HL-60 (cell line): ENCODE measurements at regions not wholly inside any gene's neighbourhood (a gene's known extent, or its start where the extent isn't known, plus 50 kb on each side); places are given as distances from the start of the nearest gene placed in this dataset.

Experiments used
- CTCF ChIP-seq: IDR thresholded peaks from one replicate; pipeline ENCODE4 v1.5.1; 2011; ENCODE audit warnings: low read length, control low read depth, inconsistent platforms; ENCODE audit not compliant: insufficient read depth
- GABPA ChIP-seq: IDR thresholded peaks from 2 replicates; pipeline ENCODE4 v1.6.1; 2012; ENCODE audit warnings: low read depth
- POLR2AphosphoS5 ChIP-seq: IDR thresholded peaks from 2 replicates; pipeline ENCODE4 v1.6.1; 2012; ENCODE audit warnings: low read depth
- REST ChIP-seq: IDR thresholded peaks from 2 replicates; pipeline ENCODE4 v1.6.1; 2012; ENCODE audit warnings: low read depth; ENCODE audit not compliant: insufficient replicate concordance

- no peak for TF ChIP-seq CTCF
- no peak for TF ChIP-seq REST
- TF ChIP-seq GABPA, result no peak
- no peak for TF ChIP-seq POLR2AphosphoS5
These were observed 133.1 kb upstream of the IGSF10 start for GRCh38 chr3:151593928-151594327.
